ENCODE measurements at regions not wholly inside any gene's neighbourhood (a gene's known extent, or its start where the extent isn't known, plus 50 kb on each side); places are given as distances from the start of the nearest gene placed in this dataset.

- TF ChIP-seq CHD7 (IDR thresholded peaks at IDR 0.05; ENCODE audit: insufficient replicate concordance, low read length) (no peak), CEBPB (IDR thresholded peaks at IDR 0.05; ENCODE audit: low read depth, low read length) (no peak)
These were observed 154.4 kb upstream of the KLF3 start (continued) for GRCh38 chr4:38509551-38509950.
